Caki2 (cell line): ENCODE measurements at regions not wholly inside any gene's neighbourhood (a gene's known extent, or its start where the extent isn't known, plus 50 kb on each side); places are given as distances from the start of the nearest gene placed in this dataset.
"Not testable (repeated sequence)": the region's sequence is repeated elsewhere in the genome, so short reads cannot be mapped to it uniquely, and the experiment has no call there.

ENCODE experiments used
- DNase-seq: peaks from one replicate; pipeline ENCODE4 v3.0.0-alpha.2; 2015; ENCODE audit warnings: low read depth
- in situ Hi-C: cut with HindIII; loops from 2 replicates; pipeline ENCODE4 v1.10.0; 2016; ENCODE audit warnings: low sequenced_read_pairs, low pct_unique_long_range_greater_than_20kb, mixed read lengths

DNA sequence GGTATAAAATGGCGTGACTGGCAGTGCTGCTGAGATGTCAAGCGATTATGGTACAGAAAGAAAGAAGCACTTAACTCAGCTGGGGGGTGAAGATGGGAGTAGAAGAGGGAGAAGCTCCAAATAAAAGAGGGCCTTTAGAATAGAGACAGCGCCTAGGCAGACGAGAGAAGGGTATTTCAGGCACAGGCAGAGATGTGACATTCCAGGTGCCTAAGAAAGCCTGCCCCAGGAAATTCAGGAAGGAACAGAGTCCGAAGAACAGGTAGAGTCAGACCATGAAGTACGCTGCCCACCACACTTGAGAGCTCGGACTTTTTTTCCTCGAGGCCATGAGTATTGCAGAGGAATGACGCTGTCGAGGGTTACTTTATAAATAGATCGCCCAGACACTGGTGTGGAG, 170.9 kb upstream of the ATF7IP start:
- no peak for DNase-seq
- in situ Hi-C loops: no loop called here

- in situ Hi-C loops: no loop called here
- DNase-seq: no peak
These were observed 165.9 kb upstream of the ATF7IP start for GRCh38 chr12:14199455-14200198.

- in situ Hi-C loops: no loop called here
- DNase-seq: no peak
These were observed 164.9 kb upstream of the ATF7IP start for GRCh38 chr12:14200598-14200997.

DNA sequence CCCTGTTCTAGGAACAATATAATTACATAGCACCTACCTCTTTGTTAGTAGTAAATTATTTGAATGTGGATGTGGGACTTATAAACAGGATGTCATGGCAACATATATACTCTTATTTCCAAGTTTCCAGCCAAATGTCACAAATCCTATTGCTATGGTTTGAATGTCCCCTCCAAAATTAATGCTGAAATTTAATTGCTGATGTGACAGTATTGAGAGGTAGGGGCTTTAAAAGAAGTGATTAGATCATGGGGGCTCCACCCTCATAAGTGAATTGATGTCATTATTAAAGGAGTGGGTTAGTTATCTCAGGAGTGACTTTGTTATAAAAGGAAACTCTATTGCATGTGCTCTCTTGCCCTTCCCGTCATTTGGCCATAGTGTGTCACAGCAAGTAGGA, 164.2 kb upstream of the ATF7IP start:
- in situ Hi-C loops: no loop called here
- no peak for DNase-seq

GRCh38 chr12:14207905-14208551, 157.5 kb upstream of the ATF7IP start:
- no peak for DNase-seq
- in situ Hi-C loops: no loop called here

- no peak for DNase-seq
- in situ Hi-C loops: no loop called here
These were observed 153.5 kb upstream of the ATF7IP start for GRCh38 chr12:14211947-14212387.

DNA sequence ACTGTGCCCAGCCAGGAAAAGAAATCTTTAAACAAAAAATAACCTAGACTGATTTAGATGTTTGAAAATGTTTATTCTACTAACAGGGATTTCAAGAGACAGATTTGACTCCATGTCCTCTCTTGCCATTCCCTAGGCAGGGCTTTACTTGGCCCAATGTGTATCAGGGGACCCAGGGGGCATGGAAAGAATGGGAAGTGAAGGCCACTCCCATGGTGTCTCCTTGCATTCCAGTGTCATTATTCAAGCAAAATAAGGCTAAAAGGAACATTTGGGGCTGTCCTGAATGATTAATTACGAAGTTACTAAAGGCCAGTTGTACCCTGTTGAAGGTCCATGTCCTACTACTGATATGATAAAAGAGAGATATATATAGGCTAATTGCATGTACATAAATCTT, 151.9 kb upstream of the ATF7IP start:
- in situ Hi-C loops: no loop called here
- no peak for DNase-seq

DNA sequence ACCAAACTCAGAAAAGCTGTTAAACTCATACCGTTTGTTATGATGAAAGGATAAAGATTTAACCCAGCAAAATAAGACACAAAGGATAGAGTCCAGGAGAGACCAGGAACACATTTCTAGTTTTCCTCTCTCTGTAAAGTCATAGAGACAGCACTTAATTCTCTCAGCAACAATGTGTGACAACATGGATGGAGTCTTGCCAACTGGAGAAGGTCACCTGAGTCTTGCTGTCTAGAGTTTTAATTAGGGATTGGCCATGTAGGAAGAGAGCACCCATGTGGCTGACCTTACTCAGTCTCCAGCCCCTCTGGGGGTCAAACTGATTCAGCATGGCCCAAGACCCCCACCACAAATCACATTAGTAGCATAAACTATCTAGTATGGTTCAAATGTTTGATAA, 151.0 kb upstream of the ATF7IP start:
- in situ Hi-C loops: no loop called here
- DNase-seq: no peak

- in situ Hi-C loops, DNase-seq: not testable (repeated sequence)
These were observed 149.5 kb upstream of the ATF7IP start for GRCh38 chr12:14215949-14216348.

GRCh38 chr12:14216405-14217294, 148.8 kb upstream of the ATF7IP start:
- in situ Hi-C loops: no loop called here
- DNase-seq: no peak

- in situ Hi-C loops: no loop called here
- DNase-seq: no peak
These were observed 146.3 kb upstream of the ATF7IP start for GRCh38 chr12:14219156-14219555.

GRCh38 chr12:14219670-14220069, 145.8 kb upstream of the ATF7IP start:
- in situ Hi-C loops, DNase-seq: not testable (repeated sequence)

- in situ Hi-C loops: no loop called here
- DNase-seq: no peak
These were observed 140.4 kb upstream of the ATF7IP start for GRCh38 chr12:14225064-14225463.

DNA sequence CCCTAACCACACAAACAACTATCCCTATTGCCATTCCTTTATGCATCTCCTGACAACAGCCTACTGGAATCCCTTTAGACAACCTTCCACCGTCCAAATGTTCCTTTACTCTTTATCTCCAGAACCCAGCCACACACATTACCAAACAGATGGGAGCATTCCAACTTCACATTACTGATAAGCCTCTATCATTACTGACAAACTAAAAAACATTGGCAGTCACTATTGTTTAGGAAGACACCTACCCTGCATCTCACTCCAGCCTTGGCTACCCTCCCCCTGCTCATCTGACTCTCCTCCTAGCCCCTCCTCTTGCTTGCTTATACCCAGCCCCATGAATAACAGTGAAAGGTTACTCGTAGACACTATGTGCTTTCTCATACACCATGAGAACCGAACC, 130.3 kb upstream of the ATF7IP start:
- in situ Hi-C loops, DNase-seq: not testable (repeated sequence)

- DNase-seq, in situ Hi-C loops: not testable (repeated sequence)
These were observed 128.8 kb upstream of the ATF7IP start for GRCh38 chr12:14236641-14237040.

DNA sequence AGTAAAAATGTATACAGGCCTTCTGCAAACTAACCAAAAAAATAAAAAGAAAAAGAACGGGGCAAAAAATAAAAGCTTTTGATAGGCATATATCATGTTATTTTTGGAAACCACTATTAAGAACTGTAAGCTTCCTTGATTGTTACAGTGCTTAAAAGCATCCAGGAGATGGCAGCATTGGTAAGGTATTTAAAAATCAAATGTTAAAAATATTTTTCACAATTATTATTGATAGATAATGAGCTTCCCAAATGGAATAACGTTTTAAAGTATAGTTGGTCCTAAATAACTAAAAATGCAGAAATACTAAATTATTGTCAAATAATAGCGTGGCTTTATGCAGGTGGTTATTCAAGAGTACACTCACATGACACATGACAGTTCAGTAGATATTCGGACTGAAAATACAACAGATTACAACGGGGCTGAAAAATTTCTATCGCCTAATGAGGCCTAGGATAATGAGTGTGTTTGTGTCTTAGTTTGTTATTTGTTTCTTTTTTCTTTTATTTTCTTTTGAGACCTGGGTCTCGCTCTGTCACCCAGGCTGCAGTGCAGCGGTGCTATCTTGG, 127.2 kb upstream of the ATF7IP start:
- DNase-seq: no peak
- in situ Hi-C loops: no loop called here

- DNase-seq: no peak
- in situ Hi-C loops: no loop called here
These were observed 126.0 kb upstream of the ATF7IP start for GRCh38 chr12:14239350-14239934.
